HG03571 (cell line): ENCODE measurements at regions not wholly inside any gene's neighbourhood (a gene's known extent, or its start where the extent isn't known, plus 50 kb on each side); places are given as distances from the start of the nearest gene placed in this dataset.

ENCODE experiments used
- ATAC-seq: cut with Tn5 transposase; IDR thresholded peaks from one replicate; pipeline ENCODE4 v1.9.1; 2021; ENCODE audit not compliant: unreplicated experiment

DNA sequence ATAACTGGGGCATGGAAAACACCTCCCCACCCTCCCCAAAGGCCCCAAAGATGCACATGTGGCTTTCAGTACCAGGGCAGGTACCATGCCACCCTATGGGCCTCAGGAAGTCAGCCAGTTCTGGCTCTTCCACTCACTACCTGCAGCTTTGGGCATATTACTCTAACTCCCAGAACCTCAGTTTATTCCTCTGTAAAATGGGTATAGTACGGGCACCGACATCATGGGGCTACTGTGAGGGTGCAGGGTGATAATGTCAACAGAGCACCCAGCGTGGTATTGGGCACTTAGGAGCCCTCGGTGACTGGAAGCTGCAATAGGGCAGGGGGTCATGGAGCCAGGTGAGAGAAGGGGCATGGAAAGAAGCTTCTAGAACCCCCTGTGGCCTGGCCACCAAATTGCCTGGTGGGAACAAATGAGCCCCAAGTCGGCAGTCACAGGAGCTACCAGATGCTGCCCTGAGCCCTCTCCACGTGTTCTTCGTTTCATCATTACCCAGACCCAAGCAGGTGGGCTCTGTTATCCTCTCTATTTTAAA lies 512.1 kb downstream of the SHQ1 start:
- ATAC-seq: no peak

DNA sequence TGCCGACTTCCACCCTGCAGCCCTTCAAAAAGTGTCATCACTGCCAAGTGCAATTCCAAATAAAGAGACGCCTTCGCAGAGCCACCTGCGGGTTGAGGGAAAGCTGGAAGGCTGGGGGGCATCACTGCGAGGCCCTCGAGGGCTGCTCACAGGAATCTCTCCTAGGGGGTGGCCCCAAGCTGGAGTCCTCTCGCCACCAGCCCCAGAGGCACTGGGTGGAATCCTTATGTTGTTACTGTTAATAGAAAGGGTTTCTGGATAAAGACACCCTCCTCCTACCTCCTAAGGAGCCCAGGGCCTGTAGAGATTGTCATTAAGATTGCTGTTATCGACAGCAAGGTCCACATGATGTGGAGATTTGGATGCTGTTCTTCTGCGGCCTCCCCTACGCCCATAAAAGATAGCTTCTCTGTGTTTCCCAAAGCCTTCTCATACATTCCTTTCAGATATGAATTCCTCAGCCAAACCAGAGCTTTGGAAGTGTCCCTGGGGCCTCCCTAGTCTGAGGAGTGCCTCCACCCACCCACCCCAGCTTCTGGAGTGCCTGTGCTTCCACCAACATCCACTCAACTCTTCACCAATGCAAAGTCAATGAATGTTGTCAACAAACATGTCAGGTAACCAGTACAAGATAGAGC lies 512.7 kb downstream of the SHQ1 start:
- no peak for ATAC-seq

DNA sequence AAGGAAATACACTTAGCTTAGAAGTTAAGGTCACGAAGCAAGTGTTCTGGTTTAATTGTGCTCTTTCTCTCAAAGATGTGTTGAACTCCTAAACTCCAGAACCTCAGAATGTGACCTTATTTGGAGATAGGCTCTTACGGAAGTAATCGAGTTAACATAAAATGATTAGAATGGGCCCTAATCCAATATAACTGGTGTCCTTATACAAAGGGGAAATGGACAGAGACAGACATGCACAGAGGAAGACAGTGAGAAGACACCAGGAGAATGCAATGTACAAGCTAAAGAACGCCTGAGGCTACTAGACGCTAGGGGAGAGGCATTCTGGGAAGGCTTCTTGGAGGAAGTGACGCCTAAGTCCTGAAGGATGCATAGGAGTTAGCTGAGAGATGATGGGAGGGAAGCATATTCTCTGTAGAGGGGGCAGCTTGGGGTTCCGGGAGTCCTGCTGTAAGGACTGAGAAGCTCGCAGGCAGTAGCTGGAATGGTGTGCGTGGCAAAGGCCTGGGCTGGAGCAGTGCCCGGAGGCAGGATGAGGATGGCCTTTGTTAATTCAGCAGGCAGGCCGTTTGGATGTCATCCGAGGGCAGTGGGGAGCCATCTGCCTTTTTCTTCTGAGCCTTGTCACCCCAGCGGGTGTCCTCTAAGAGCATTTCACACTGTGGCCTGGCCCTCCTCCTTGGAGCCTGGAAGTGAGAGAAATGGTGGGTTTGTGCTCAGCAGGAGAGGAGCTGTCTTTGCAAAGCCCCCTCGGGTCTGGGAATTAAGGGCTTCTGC lies 513.4 kb downstream of the SHQ1 start:
- no peak for ATAC-seq

DNA sequence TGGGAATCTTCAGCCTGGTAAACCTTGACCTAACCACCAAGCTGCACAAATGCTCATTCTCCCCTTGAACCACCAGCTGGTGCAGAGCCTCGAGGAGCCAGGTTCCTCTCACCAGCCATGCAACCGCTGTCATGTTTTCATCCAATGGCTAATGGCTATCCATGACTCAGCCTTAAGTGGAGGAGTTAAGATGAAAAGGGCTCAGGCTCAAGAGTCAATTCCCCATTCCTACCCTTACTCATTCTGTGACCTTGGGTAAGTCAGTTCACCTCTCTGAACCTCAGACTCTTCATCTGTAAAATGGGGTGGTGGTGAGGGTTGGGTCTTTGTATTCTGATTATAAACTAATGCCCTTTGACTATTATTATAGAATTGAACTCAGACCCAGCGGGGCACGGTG lies 515.6 kb downstream of the SHQ1 start:
- no peak for ATAC-seq

DNA sequence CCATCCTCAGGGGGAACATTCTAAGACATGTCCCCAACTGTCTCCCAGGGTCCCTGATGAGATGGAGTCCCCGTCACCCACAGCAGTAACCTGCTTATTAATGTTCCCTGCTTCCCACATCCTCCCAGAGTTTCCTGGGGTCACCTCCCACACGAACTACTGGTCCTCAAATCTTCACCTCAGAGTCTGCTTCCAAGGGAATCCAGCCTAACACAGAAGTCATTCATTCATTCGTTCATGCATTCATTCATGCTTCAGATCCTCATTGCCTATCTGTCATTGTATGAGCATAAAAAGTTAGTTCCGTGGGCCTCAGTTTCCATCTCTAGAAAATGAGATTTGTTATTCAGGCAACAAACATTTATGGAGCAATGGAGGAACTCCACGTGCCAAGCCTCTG lies 516.2 kb downstream of the SHQ1 start:
- ATAC-seq: no peak

DNA sequence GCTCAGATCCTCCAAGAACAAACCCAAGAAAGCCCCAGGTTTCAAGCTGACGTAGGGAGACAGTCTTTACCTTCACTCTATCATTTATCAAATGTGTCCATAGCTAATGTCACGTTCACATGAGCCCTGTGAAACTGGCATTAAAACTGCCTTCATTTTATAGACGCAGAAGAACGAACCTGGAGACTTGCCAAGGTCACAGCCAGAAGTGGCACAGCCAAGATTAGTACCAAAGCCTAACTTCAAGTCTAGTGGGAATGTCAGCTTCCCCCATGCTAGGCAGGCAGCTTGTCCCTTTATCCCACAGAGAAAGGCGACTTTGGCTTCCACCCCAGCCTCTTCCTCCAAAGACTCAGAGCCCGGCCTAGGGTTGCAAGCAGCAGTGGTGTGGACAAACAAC lies 517.2 kb downstream of the SHQ1 start:
- no peak for ATAC-seq

DNA sequence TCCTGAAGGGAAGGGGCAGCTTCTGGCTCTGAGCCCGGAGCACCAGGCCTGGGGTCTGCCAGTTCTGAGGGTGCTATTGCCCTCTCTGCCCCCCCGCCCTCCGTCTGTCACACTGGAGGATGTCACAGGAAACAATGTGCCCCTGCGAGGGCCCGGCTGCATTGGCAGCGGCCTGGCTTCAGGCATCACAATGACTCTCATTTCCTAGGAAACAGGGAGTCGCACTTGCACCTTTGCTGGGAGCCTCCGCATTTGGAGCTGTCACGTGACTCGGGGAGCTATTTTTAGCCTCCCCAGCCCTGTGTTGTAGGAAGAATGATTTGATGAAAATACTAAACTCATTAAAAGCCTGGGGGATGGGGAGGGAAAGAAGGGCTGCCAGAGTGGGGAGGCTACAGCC lies 518.9 kb downstream of the SHQ1 start:
- ATAC-seq: no peak

DNA sequence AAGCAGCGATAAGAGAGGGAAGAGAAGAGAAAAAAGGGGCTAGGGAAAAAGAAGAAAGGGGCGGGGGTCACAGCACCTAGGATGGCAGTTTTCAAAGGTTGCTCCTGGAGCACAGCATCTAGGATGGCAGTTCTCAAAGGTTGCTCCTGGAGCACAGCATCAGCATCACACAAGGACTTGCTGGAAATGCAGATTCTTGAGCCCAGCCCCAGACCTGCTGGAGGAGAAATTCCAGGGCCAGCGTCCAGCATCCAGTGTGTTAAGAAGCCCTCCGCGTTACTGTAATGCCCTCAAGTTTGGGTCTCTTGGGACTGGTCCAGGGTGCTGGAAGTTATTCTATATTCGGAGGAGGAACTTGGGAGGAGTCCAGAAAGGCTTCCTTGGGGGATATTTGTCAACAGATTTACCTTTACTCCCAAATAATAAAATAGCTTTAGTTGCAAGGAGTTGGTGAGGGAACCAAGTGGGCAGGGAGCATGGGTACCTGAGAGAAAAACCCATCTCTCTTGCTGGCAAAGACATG lies 519.4 kb downstream of the SHQ1 start:
- ATAC-seq: no peak

DNA sequence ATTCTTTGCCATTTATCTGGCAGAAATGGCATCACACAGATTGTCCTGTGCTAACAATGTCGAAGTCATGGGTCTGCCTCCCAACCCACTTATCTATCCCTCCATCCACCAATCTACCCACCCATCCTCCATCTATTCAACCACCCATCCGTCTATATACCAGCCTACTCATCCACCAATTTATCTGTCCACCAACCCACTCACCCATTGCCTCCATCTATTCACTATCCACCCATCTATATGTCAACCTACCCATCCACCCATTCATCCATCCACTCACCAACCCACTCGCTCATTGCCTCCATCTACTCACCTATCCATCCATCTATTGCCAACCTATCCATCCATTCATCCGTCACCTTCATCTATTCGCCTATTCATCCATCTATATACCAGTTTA lies 521.2 kb downstream of the SHQ1 start:
- no peak for ATAC-seq

DNA sequence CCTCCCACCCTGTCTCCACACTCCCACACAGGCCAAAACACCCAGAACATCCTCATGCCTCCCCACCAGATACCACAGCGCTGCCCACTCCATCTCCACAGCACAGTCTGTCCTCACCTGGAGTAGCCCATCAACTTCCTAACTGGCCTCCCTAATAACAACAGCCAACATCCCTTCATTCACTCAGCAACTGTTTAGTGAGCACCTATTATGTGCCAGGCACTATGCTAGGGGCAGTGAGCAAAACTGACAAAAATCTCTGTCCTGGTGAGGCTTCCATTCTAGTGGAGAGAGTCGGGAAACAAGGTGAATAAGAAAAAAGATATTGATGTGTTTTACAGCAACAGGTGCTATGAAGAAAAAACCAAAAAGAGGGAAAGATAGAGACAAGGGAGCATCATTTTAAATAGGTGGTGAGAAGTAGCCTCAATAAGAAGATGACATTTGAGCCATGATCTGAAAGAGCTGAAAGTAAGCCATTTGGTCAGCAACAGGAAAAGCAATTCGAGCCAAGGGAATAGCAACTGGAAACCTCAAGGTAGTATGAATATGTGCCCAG lies 523.9 kb downstream of the SHQ1 start:
- no peak for ATAC-seq

DNA sequence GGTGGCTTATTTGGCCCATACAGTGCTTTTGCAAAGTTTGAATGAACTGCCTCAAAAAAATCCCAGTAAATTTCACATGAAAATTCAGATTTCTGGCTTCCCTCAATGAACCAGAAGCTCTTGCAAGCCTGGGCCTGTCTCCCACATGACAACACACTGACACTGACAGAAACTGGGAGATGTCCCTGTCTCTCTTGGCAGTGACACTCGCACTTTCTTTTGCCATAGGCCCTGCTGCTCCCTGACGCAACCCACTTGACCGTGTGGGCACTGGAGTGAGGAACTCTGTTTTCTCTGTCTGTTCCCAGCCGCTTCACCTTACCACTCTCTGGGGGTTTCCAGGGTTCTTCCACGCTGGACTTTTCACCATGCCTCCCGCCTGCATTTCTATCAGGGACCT lies 524.5 kb downstream of the SHQ1 start:
- no peak for ATAC-seq

DNA sequence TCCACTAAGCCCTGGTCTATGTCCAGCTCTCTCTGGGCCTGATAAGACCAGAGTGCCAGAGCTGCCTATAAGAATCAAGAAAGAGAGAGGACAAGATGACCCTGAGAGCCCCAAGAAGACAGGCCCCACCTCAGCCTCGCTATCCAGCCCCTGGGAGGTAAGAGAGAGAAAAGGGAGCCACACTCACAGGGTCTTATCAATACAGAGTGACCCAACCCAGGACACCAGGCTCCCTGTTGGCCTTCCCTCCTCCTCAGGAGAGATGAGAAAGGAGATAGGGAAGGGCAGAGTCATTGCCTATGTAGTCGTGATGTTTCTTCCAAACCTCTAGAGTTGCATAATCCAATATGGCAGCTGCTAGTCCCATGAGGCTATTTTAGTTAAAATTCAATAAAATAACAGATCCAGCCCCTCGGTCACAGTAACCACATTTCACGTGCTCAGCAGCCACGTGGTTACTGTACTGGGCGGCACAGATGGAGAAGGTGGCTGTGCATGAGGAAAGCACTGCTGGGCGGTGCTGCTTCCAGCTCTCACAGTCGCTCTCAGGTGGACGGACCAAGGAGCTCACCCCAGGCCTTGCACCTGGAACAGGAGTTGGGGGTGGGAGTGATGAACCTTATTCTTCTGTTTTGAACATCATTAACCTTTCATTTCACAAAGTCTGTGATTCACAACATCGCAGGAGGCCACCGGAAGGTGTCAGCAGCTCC lies 525.8 kb downstream of the SHQ1 start:
- no peak for ATAC-seq

DNA sequence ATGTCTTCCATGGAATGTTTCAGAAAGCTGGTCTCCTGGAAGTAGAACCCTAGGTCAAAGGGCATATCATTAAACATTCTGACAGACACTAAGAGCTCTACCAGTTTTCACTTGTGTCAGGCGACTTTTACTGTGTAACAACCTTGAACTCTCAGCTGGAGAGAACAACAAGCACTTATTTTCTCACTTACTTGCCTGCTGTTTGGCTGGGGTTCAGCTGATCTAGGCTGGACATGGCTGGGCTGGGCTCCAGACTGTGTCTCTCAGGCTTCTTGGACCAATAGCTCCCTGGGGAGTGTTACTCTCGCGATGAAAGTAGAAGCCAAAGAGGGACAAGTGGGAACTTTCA lies 527.3 kb downstream of the SHQ1 start:
- ATAC-seq: no peak

DNA sequence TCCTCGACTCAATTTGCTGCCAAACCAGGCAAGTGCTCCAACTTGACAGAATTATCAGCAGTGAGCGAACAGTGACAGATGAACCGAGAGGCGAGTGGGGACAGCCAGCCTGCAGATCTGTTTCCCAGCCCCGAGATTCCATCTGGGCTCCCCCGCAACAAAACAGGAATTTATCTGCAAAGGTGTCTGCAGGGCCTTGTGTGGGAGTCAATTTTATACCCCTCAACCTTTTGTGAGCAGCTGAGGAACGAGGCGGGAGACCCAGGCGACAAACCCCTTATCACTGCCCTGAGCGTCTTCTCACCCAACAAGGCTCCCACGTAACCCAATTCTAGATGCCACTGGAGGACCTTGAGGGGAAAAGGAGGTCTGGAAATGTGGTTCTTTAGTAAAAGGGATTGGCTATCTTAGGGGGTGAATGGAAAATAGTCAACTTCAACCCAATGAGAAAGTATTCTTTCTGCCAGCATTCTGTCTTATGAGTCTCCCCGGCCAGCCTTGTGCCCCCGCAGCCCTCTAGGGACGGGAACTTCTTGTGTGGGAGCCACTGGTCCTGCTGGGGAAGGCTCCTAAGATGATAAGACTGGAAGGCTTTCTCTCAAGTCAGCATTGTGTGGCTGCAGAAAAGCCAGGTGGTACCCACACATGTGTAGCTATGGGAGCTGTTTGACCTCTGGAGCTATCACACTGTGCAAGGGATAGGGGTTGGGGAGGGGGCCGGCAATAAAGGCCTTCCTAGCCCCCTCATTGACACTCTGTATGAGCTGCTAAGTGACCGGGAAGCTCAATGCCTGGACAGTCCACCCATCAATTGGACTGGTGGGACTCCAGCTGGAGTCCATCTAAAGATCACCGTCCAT lies 527.9 kb downstream of the SHQ1 start:
- no peak for ATAC-seq

DNA sequence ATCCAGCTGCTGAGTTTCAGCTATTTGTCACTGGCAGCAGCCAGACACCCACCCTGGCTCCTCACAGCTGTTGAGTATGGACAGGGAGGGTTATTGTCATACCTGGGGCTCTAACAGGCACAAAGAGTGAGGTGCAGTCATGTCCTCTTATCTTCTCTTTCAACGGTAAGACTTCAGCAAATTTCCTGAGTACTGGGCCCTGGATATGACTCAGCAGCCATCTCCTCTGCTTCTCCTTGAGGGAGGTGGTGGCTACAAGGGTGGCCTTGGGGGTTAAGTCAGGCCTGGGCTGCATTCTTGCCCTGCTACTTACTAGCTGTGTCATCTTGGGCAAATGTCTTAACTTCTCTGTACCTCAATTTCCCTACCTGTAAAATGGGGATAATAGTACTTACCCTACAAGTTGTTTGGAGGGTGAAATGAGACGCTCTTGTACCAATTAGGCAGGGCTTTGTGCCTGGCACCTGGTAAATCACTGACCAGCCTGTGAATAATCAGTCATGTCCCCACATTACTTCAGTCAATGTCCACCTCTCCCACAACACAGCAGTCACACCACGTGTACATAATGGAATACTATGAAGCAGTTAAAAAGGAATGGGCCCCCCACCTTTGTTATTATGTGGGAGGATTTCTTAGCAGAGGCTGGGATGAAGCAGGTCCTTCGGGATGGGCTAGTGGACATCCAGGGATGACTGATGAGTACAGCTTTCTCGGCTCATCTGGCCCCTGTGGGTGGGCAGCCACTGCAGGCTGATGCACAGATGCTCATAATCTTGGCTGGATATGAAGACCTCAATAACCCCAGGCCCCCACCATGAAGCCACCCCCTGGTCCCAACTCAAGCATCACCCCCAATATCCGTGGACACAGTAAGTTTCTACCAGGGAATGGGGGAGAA lies 528.8 kb downstream of the SHQ1 start:
- no peak for ATAC-seq

DNA sequence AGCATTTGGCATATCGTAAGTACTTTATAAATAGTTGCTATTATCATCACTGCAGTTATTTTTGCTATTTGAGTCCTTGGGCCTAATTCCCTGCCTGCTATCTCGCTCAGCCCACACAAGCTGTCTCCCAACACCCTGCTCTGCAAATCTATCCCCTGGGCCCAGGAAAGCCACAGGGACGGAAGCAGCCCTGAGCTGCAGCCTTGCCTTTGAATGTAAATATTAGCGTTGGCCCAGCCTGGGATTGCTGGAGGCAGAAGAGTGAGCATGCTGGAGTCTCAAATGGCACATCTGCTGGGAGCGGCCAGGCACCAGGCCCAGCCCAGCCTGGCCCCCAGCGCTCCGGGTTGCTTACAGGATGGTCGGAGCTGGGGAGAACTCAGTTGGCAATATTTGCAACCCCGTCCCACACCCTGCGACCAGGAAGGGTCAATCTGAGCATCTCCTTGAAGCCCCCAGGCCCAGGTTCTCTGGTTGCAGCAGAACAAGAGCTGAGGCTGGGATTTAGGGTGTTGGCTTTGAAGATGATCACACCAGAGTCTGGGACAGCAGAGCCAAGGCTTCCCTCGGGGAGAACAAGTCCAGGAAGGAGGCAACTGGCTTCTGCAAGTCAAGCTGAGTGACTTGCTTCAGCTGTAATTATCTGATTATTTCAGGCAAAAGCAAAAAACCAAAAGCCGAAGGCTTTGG lies 529.6 kb downstream of the SHQ1 start:
- ATAC-seq: no peak

DNA sequence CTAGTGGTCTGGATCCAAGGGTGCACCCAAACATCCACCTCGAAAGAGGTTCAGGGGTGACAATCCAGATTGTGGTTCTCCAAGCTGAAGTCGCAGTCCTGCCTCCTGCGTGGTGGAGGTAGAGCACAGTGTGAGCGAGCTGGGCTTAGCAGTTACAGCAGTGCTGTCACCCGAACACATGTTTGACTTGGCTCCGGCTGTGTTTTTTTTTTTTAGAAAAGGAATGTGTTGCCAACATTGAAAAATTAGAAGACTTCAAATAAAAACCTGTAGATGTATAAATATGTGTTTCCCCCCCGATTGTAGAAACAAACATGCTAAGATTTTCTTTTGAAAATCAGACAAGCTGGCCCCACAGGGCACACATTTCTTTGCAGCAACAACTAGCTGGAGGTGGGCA lies 530.8 kb downstream of the SHQ1 start:
- ATAC-seq: no peak

DNA sequence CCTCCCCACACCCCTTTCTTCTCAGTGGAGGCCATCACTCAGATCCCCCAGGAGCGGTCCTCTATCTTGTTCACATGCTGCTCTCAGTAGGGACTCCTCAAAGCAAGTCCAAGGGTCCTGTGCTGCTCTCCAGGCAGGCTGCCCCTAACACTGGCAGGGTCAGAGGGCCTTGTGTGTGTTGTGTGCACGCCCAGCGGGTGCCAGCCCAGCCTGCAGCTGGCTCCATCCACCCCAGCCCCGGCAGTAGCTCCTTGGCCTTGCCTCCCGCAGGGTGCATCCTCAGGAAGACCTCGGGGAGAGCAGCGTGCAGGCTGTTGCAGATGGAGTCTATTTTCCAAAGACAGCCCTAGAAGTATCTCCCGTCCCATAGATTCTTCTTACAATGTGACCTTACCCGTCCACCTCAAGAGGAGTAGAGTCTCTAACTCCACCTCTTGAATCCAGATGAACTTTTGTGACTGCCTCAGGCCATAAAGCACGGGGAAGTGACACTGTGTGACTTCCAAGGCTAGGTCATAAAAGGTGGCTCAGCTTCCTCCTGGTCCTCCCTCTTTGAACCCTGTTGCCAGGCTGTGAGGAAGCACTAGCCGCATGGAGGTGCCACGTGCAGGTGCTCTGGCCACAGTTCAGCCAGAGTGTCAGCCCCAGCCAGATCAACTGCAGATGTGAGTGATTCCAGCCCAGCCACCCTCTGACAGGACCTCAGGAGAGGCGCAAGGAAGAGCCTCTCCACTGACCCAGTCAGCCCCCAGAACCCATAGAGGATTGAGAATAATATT lies 531.6 kb downstream of the SHQ1 start:
- no peak for ATAC-seq
